ENCODE measurements at regions not wholly inside any gene's neighbourhood (a gene's known extent, or its start where the extent isn't known, plus 50 kb on each side); places are given as distances from the start of the nearest gene placed in this dataset.

- TF ChIP-seq CTCF (IDR thresholded peaks at IDR 0.05; ENCODE audit: insufficient read depth, missing control alignments): no peak
- FAIRE-seq: no peak
- DNase-seq (ENCODE audit: insufficient read length, low spot score): no peak
Measured at GRCh38 chr3:13937131-13937530, 57.3 kb upstream of the WNT7A start.

GRCh38 chr3:13935494-13936094 is 55.7 kb upstream of the WNT7A start:
- no peak for FAIRE-seq
- TF ChIP-seq CTCF (IDR thresholded peaks at IDR 0.05; ENCODE audit: insufficient read depth, missing control alignments): no peak
- DNase-seq (ENCODE audit: insufficient read length, low spot score): no peak

- no peak for FAIRE-seq
Measured at GRCh38 chr3:13934813-13935212, 54.9 kb upstream of the WNT7A start.

GRCh38 chr3:13934315-13934714 is 54.4 kb upstream of the WNT7A start:
- FAIRE-seq (no peak), DNase-seq (ENCODE audit: insufficient read length, low spot score) (no peak)
- no peak for TF ChIP-seq CTCF (IDR thresholded peaks at IDR 0.05; ENCODE audit: insufficient read depth, missing control alignments)

More at GRCh38 chr3:13934813-13935212, 54.9 kb upstream of the WNT7A start:
- no peak for DNase-seq (ENCODE audit: insufficient read length, low spot score)
- TF ChIP-seq CTCF (IDR thresholded peaks at IDR 0.05; ENCODE audit: insufficient read depth, missing control alignments): no peak

GRCh38 chr3:13932578-13933295 is 52.9 kb upstream of the WNT7A start:
- DNase-seq (ENCODE audit: insufficient read length, low spot score) (no peak), FAIRE-seq (no peak)
- TF ChIP-seq CTCF (IDR thresholded peaks at IDR 0.05; ENCODE audit: insufficient read depth, missing control alignments): no peak

GRCh38 chr3:13931172-13931571 is 51.3 kb upstream of the WNT7A start:
- no peak for FAIRE-seq
- TF ChIP-seq CTCF (IDR thresholded peaks at IDR 0.05; ENCODE audit: insufficient read depth, missing control alignments): no peak
- no peak for DNase-seq (ENCODE audit: insufficient read length, low spot score)
